A549 (cell line): ENCODE measurements at regions not wholly inside any gene's neighbourhood (a gene's known extent, or its start where the extent isn't known, plus 50 kb on each side); places are given as distances from the start of the nearest gene placed in this dataset.
A peak's percentile ranks its signal among the peaks of the same experiment; 100 is the strongest.

ENCODE experiments used
- ATAC-seq, 2 experiments: fragments of 200-7000 bp in 1 of 2; fragments of >200 bp in 1 of 2; cut with Nextera tagmentation in 1 of 2; cut with Tn5 transposase in 1 of 2; 3 replicates each; pipeline versions ENCODE4 v1.8.0 to v1.9.1; 2018 to 2020; ENCODE audit warnings: mild to moderate bottlenecking in 1 of 2, moderate library complexity in 1 of 2
- CTCF ChIA-PET: fragments of 300-600 bp; sonication (Branson Sonifier 250); formaldehyde crosslinking; extraction: SDS; loops from one replicate; lab custom pipeline; 2021; ENCODE audit warnings: antibody characterized with exemption, inconsistent platforms; lab: Yijun Ruan, JAX
- POLR2A ChIA-PET: fragments of 350-600 bp; formaldehyde crosslinking; extraction: SDS; loops from one replicate; lab custom pipeline; 2021; ENCODE audit warnings: antibody characterized with exemption, inconsistent platforms; lab: Yijun Ruan, JAX
- DNase-seq, 2 experiments: peaks; one replicate each; pipeline versions ENCODE4 v3.0.0 to v3.0.0-alpha.2; 2011 to 2016; ENCODE audit warnings: low read depth in 1 of 2, low spot score in 1 of 2
- FAIRE-seq: peaks from 2 replicates; lab custom pipeline; 2011; peaks lifted over from hg19 to GRCh38; lab: Jason Lieb, UNC
- H3K27ac ChIP-seq, 2 experiments: fragments of >200 bp; sonication (Bioruptor Twin); formaldehyde crosslinking; 3 replicates each; pipeline ENCODE4 v1.5.1; 2016 to 2017
- H3K4me1 ChIP-seq: fragments of >200 bp; sonication (Bioruptor Twin); formaldehyde crosslinking; 3 replicates; pipeline ENCODE4 v1.6.1; 2016
- H3K4me2 ChIP-seq: fragments of >200 bp; sonication (Bioruptor Twin); formaldehyde crosslinking; 3 replicates; pipeline ENCODE4 v1.6.1; 2016
- H3K4me3 ChIP-seq: fragments of >200 bp; sonication (Bioruptor Twin); formaldehyde crosslinking; 3 replicates; pipeline ENCODE4 v1.5.1; 2016
- H3K9me3 ChIP-seq: fragments of >200 bp; sonication (Bioruptor Twin); formaldehyde crosslinking; 3 replicates; pipeline ENCODE4 v1.6.1; 2016
- BCL3 ChIP-seq: fragments of >200 bp; sonication (Bioruptor Twin); formaldehyde crosslinking; IDR thresholded peaks from 3 replicates; pipeline ENCODE4 v1.6.1; 2016
- BHLHE40 ChIP-seq: IDR thresholded peaks from 2 replicates; pipeline ENCODE4 v1.6.1; 2012; ENCODE audit warnings: low read depth, low read length, inconsistent platforms
- CBX2 ChIP-seq: fragments of 200-600 bp; sonication (generic); IDR thresholded peaks from 2 replicates; pipeline ENCODE4 v1.6.1; 2016; ENCODE audit warnings: low read depth, mild to moderate bottlenecking, borderline replicate concordance
- CBX8 ChIP-seq: fragments of 200-600 bp; sonication (generic); IDR thresholded peaks from 2 replicates; pipeline ENCODE4 v1.6.1; 2016
- CHD2 ChIP-seq: fragments of 150-350 bp; IDR thresholded peaks from 2 replicates; pipeline ENCODE4 v1.6.1; 2014; ENCODE audit warnings: low read length; ENCODE audit not compliant: partially characterized antibody
- CHD4 ChIP-seq: fragments of 200-600 bp; sonication (generic); IDR thresholded peaks from 2 replicates; pipeline ENCODE4 v1.6.1; 2016; ENCODE audit warnings: antibody characterized with exemption, mild to moderate bottlenecking, borderline replicate concordance
- CTCF ChIP-seq: fragments of >200 bp; sonication (Bioruptor Twin); formaldehyde crosslinking; IDR thresholded peaks from 3 replicates; pipeline ENCODE4 v1.5.1; 2016
- EHMT2 ChIP-seq: fragments of 200-600 bp; sonication (generic); IDR thresholded peaks from 2 replicates; pipeline ENCODE4 v1.6.1; 2016; ENCODE audit warnings: antibody characterized with exemption, low read depth, mild to moderate bottlenecking, moderate library complexity
- EP300 ChIP-seq, 2 experiments: fragments of >200 bp; sonication (Bioruptor Twin); formaldehyde crosslinking; IDR thresholded peaks; 2 replicates in 1 of 2; 3 replicates in 1 of 2; pipeline ENCODE4 v1.6.1; 2016 to 2017
- ESRRA ChIP-seq: fragments of 150-350 bp; IDR thresholded peaks from 2 replicates; pipeline ENCODE4 v1.6.1; 2014; ENCODE audit warnings: mild to moderate bottlenecking, low read length, borderline replicate concordance
- FOXS1 ChIP-seq: fragments of 250-450 bp; sonication (Bioruptor Pico); IDR thresholded peaks from 2 replicates; pipeline ENCODE4 v1.5.0; 2020; ENCODE audit warnings: mild to moderate bottlenecking, moderate library complexity
- HES2 ChIP-seq: fragments of >200 bp; sonication (Bioruptor Twin); formaldehyde crosslinking; IDR thresholded peaks from 2 replicates; pipeline ENCODE4 v1.6.1; 2016
- HEYL ChIP-seq: fragments of 250-450 bp; sonication (Bioruptor Pico); IDR thresholded peaks from 2 replicates; pipeline ENCODE4 v1.8.0; 2021; ENCODE audit warnings: mild to moderate bottlenecking, moderate library complexity
- HOXA7 ChIP-seq: fragments of 250-450 bp; sonication (Bioruptor Pico); IDR thresholded peaks from 2 replicates; pipeline ENCODE4 v1.5.0; 2020; ENCODE audit warnings: mild to moderate bottlenecking, moderate library complexity
- HOXB13 ChIP-seq: fragments of 250-450 bp; sonication (Bioruptor Pico); IDR thresholded peaks from 2 replicates; pipeline ENCODE4 v1.5.0; 2020; ENCODE audit warnings: low read depth, mild to moderate bottlenecking, moderate library complexity
- MAZ ChIP-seq: fragments of 150-350 bp; IDR thresholded peaks from 2 replicates; pipeline ENCODE4 v1.6.1; 2014; ENCODE audit warnings: antibody characterized with exemption, low read depth, low read length, borderline replicate concordance
- NPAS2 ChIP-seq: fragments of 250-450 bp; sonication (Bioruptor Pico); IDR thresholded peaks from 2 replicates; pipeline ENCODE4 v1.8.0; 2022; ENCODE audit warnings: mild to moderate bottlenecking, moderate library complexity, borderline replicate concordance
- RAD21 ChIP-seq, 2 experiments: fragments of >200 bp in 1 of 2; sonication (Bioruptor Twin) in 1 of 2; formaldehyde crosslinking in 1 of 2; IDR thresholded peaks in 1 of 2; conservative IDR thresholded peaks in 1 of 2; 2 replicates in 1 of 2; 3 replicates in 1 of 2; pipeline ENCODE4 v1.6.1; 2012 to 2018; ENCODE audit warnings: inconsistent platforms in 1 of 2
- RCOR1 ChIP-seq: fragments of 150-350 bp; IDR thresholded peaks from 2 replicates; pipeline ENCODE4 v1.6.1; 2014; ENCODE audit warnings: antibody characterized with exemption, low read length, low read depth
- SREBF2 ChIP-seq: fragments of 450-650 bp; IDR thresholded peaks from 2 replicates; pipeline ENCODE4 v1.6.1; 2014; ENCODE audit warnings: mild to moderate bottlenecking, moderate library complexity
- TFCP2L1 ChIP-seq: fragments of 250-450 bp; sonication (Bioruptor Pico); IDR thresholded peaks from 2 replicates; pipeline ENCODE4 v1.5.0; 2021; ENCODE audit warnings: mild to moderate bottlenecking
- ZSCAN20 ChIP-seq: fragments of 250-450 bp; sonication (Bioruptor Pico); IDR thresholded peaks from 2 replicates; pipeline ENCODE4 v1.8.0; 2022; ENCODE audit warnings: mild to moderate bottlenecking, moderate library complexity
- WGBS: methylation state at CpG from one replicate; pipeline ENCODE4 v1.1.6; 2017; ENCODE audit errors: missing lambda C conversion rate; 5-methylcytosine and 5-hydroxymethylcytosine counted together

GRCh38 chr6:103122766-103123601 is 1729.5 kb downstream of the GRIK2 start:
- DNase-seq (peak in 1 of 2 experiments; percentile 56), ATAC-seq (peak; percentile 75 to 80; a peak in 5 of 6 replicates), FAIRE-seq (no peak)
- Histone ChIP-seq H3K4me1 (no peaks in the 10 kb centered on the region), H3K4me2 (no peak overlapping the region), H3K9me3 (no peaks in the 10 kb centered on the region), H3K27ac (no peak overlapping the region), H3K4me3 (no peak overlapping the region)
- ChIA-PET POLR2A (no interaction called here), CTCF (no interaction called here)
- 19% methylated on average over 8 of the region's 10 CpGs for WGBS
- TF ChIP-seq RAD21 (conservative IDR thresholded peaks at IDR 0.05 in 1 of 2, IDR thresholded peaks at IDR 0.05 in 1 of 2) (peak; percentile 42 to 46; a peak in 4 of 5 replicates), SREBF2 (no peak), CTCF (peak; percentile 30)

- no peak for TF ChIP-seq MAZ
- no peak for TF ChIP-seq CBX8
- TF ChIP-seq HOXB13 (CRISPR knock-in tag), result no peak
- no peak for TF ChIP-seq ESRRA
- TF ChIP-seq HEYL (CRISPR knock-in tag), result no peak
- TF ChIP-seq EP300 (IDR thresholded peaks at IDR 0.05), result no peak
- TF ChIP-seq CHD4, result no peak
- no peak for TF ChIP-seq TFCP2L1 (CRISPR knock-in tag)
- TF ChIP-seq RCOR1, result no peak
- no peak for TF ChIP-seq BCL3
- no peak for TF ChIP-seq HES2
- no peak for TF ChIP-seq EHMT2
- no peak for TF ChIP-seq BHLHE40
- TF ChIP-seq ZSCAN20, result no peak
- TF ChIP-seq NPAS2 (CRISPR knock-in tag), result no peak
- no peak for TF ChIP-seq CBX2
- TF ChIP-seq CHD2, result no peak
- no peak for TF ChIP-seq FOXS1 (CRISPR knock-in tag)
- TF ChIP-seq HOXA7 (CRISPR knock-in tag), result no peak
- no peak for TF ChIP-seq SREBF2
- Histone ChIP-seq H3K4me1 (no peaks in the 10 kb centered on the region), H3K27ac (no peak overlapping the region), H3K9me3 (no peaks in the 10 kb centered on the region), H3K4me2 (no peak overlapping the region), H3K4me3 (no peak overlapping the region)
- ChIA-PET POLR2A (no interaction called here), CTCF (no interaction called here)
- ATAC-seq, result no peak
- FAIRE-seq, result no peak
- DNase-seq, result no peak
- 27% methylated on average over 3 of the region's 3 CpGs for WGBS
Observed at GRCh38 chr6:103119056-103119455, 1725.5 kb downstream of the GRIK2 start.
